Left hindlimb (tissue), 1 donor: ENCODE measurements at regions not wholly inside any gene's neighbourhood (a gene's known extent, or its start where the extent isn't known, plus 50 kb on each side); places are given as distances from the start of the nearest gene placed in this dataset.
"Not testable (repeated sequence)": the region's sequence is repeated elsewhere in the genome, so short reads cannot be mapped to it uniquely, and the experiment has no call there.

ENCODE experiments used
- DNase-seq: peaks from one replicate; pipeline ENCODE4 v3.0.0-alpha.2; 2018

DNA sequence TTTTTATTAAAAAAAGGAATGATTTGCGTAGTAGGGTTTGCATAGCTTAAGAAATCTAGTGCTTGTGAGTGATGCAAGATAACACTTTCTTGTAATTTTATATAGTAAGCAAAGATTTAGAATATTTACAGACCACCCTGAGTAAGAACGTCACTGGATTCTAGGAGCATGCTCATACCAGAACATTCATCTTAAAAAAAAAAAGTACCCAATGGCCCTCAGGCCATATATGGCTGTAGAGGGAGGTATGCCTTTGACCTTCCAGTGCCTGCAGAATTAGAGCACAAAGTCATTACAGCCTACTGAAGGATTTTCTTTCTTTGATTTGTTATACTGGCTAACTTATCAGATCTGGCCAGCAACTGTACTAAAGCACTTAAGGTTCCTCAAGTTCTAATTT lies 236.3 kb upstream of the GYPA start:
- DNase-seq: no peak

DNA sequence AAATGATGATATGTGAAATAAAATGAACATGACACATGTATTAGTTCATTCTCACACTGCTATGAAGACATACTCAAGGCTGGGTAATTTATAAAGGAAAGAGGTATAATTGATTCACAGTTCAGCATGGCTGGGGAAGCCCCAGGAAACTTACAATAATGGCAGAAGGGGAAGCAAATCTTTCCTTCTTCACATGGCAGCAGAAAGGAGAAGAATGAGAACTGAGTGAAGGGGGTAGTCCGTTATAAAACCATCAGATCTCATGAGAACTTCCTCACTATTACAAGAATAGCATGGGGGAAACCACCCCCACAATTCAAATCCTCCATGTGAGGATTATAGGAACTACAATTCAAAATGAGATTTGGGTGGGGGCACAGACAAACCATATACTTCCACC lies 243.9 kb upstream of the GYPA start:
- no peak for DNase-seq

DNA sequence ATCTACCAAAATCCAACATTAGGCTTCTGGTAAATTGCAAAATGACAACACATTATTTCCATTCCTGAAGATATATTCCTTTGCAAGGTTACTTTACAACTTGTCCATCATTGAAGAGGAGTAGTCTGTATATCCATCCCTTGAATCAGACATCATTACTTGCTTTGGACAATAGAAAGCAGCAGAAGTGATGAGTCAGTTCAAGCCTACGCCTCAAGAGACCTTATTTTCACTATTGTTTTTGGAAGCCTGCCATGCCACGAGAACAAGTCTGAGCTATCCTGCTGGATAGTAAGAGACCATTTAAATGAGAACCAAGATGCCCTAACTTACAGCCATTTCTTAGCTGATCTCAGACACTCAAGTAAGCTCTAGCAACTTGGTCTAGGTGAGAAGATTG lies 246.0 kb upstream of the HHIP start:
- no peak for DNase-seq

DNA sequence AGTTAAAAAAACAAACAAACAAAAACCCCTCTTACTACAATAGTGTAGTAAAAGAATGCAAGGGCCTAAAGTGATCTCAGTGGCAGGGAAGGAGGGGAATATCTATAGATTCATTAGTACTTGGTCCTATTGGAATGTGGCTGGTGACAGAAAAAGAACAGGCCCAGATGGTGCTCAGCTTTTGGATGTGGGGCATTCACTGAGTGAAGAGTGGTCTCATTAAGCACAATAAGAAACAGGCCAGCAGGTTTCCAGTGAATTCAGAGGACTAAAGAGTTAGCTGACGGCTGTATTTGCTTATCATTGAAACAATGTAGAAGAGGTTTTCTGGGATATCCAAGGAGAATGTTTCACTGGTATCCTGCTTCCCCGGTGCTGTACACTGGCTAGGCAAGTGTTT lies 243.8 kb upstream of the HHIP start:
- DNase-seq: no peak

DNA sequence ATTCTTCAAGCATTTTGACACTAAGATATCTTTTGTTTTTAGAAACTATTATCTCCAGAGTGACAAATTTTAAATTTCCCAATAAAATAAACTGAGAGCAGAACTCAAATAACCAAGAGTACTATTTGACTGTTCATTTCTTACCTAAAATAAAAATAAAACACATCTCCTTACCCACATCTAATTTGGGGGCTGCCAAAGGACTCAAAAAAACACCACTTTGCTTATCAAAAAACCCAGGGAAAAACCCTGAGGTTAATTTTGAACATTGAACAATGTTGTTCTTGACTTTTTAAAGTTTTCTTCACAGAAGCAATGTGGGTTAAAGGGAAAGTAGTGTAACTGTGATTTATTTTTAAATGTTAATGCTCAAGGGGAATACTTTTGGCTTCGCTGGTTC lies 243.0 kb upstream of the HHIP start:
- DNase-seq: no peak

DNA sequence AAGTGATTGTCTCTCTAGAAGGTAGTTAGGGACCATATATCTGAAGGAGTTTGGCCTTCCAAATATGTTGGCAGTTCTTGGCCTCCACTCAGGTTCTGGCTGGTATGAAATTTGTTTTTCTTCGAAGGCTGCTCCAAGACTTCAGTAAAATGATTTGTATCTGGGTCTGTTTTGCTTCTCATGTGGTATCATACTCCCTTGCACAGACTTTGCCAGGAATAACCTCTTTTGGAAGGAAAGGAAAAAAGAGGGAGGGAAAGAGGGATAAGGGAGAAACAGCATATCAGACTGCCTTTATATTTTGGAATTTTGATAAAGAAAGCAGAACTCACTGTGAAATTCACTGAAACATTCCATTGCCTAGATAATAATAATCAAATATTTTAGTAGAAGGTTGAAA lies 242.1 kb upstream of the HHIP start:
- no peak for DNase-seq

DNA sequence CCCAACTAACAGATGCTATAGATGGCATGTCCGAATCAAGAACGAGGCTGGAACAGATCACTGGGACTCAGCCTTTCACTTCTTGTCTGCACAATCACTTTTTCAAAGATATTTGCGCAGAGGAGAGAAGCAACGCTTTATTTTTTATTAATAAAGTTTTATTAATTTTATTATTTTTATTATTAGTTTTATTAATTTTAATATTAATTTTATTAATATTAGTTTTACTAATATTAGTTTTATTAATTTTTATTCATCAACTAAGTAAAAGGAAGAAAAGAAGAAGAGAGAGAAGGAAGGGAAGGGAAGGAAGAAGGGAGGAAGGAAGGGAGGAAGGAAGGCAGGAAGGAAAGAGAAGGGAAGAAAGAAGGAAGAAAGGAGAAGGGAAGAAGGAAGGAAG lies 236.4 kb upstream of the HHIP start:
- no peak for DNase-seq

DNA sequence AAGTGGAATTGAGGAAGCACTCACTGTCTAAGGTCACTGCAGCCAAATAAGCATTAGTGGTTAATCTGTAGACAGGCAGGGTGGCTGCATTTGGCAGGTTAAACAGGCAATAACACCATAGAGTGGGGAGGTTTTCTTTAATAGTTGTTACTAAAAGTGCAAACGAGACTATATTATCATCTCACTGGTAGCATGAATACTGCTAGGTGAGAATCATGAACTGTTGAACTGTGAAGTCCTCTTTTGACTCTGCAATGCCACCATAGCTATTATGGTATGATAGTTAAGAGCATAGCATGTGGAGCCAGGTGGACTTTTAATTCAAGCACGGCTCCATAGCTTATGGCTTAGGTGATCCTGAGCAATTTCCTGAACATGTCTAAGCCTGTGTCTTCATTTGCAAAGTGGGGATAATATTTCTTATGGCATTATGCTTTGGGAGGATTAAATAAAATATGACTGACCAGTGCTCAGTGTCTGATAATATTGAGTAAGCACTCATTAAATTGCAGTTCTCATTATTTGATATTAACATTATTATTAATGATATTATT lies 235.6 kb upstream of the HHIP start:
- DNase-seq: no peak

DNA sequence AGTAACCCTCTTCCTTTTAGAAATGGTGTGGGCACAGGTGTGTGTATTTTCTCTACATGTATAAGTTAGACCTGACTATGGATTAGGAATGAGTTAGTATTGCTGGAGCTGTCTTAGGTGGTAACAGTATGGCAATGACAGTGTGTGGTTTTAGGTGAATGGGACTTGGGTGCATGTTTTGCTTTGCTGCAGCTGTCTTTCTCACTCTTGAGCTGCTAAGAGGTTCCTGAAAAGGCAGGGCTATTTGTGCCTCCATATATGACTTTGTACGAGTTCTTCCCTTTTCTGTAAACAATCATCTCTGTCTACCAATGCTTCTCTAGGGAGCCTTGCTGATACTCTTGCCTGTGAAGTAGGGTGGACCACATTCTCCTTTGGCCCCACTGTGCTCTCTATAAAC lies 234.8 kb upstream of the HHIP start:
- DNase-seq: no peak

DNA sequence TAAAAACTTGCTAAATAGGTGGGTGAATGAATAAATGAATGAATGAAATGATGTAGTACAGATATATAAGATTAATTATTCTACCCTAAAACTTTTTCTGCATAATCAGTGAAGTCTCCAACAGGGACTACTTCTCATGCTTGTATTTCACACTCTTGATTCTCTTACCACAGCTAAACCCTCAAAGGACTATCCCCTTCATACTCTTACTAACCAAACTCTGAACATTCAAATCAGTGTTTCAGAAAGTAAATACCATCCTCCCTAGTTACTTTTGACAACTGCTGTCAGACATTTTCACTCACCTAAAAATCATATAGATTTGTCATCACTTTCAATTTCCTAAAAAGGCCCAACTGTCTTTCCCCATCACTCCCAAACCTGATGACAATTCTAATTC lies 234.3 kb upstream of the HHIP start:
- DNase-seq: no peak

DNA sequence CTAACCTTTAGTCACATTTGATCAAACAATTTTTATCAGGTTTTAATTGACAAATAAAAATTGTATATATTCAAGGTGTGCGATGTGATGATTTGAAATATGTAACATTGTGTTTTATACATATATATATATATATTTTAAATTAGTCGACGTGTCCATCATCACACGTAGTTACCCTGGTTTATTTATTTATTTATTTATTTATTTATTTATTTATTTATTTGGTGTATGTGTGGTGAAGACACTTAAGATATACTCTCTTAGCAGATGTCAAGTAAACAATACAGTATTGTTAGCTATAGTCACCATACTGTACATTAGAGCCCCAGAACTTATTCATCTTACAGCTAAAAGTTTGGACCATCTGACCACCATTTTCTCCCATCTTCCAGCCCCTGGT lies 224.9 kb upstream of the HHIP start:
- no peak for DNase-seq

DNA sequence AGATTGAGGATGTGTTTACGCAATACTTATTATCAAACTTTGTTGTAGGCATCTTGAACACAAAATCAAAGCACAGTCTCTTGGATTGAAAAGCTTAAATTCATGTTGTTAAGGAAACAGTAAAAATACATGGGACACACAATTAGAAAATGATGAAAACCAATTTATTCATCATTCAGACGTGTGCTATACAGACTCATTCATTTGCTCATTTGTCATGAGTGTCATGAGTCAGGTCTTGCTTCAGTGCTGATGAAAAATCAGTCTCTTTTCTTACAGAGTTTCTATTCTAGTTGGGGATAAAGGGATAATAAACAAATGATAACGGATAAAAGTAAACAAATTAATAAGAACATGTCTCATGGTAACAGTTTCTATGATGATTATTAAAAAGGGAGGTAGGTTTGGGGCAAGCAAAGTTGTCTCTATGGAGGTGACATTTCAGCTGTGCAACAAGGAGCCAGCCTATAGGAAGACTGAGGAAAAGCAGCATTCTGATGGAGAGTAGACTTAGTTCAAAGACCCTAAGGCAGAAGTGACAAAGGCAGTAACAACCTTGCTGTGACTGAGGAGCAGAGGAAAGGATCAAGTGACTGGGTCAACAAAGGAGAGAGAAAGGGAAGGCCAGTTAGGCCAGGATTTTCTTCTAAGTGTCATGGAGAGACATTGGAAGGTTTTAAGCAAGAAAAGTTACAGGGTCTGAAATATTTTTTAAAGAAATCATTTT lies 224.0 kb upstream of the HHIP start:
- no peak for DNase-seq

DNA sequence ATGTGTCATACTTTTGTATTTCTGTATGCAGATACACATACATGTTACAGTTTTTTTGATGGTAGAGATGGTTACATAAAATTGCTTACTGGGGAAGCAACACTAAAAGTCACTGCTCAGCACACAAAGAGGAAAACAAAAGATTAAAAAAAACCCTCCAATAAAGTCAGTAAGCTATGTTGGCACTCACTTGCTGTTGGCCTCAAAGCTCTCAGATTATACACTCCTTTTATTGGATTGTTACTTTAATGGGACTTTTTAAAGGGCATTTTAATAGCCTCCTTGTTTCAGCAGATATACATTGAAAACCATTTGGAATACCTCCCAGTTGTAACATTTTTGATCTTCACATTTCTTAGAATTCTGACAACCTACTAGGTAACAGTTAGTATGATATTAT lies 222.0 kb upstream of the HHIP start:
- no peak for DNase-seq

DNA sequence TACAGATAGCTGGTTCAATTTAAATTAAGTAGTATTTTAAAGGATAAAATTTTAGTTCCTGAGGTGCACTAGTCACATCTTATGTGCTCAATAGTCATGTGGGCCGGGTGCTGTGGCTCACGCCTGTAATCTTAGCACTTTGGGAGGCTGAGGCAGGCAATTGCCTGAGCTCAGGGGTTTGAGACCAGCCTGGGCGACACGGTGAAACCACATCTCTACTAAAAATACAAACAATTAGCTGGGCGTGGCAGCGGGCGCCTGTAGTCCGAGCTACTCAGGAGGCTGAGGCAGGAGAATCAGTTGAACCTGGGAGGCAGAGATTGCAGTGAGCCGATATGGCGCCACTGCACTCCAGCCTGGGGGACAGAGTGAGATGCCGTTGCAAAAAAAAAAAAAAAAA lies 219.9 kb upstream of the HHIP start:
- not testable (repeated sequence) for DNase-seq

DNA sequence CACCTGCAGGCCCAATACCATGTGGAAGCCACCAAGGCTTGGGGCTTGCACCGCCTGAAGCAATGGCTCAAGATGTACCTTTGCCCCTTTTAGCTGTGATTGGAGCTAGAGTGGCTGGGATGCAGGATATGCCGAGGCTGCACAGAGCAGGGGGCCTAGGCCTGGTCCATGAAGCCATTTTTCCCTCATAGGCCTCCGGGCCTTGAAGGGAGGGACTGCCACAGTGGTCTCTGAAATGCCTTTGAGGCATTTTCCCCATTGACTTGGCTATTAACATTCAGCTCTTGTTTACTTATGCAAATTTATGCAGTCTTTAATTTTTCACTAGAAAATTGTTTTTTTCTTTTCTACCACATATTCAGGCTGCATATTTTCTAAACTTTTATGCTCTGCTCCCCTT lies 203.2 kb upstream of the HHIP start:
- no peak for DNase-seq

DNA sequence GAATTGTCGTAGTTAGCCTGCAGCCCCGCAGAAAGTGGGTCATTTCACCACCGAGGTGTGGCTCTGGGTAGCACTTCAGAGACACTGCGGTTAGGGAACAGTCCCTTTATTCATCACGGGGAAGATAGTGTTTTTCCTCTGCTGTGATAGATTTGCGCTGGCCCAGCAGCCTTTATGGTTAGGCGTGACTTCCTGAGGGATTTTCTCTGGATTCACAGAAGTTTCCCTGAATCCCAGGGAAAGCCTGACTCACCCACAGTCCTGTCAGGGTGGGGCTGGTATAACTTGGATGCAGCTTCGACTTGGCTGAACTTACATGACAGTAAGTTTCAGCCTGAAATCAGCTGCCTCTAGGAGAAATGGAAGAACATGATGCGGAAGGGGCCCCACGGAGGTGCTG lies 196.3 kb upstream of the HHIP start:
- DNase-seq: peak; percentile 50

DNA sequence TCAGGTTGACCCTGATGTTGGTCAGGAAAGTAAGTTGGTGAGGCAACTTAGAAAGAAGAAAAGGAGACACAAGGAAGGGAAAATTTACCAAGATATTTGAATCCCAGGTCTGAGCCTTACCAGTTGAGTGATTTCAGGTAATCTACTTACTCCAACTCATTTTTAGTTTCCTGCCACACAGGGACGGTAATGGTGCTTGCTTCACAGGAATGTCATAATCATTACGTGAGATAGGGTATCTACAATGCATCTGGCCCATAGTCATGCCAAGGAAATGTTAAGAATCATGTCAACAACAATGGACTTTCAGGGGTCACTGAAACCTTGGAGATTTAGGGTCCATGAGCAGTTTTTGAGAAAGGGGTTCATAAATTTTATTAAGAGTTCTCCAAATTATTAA lies 195.4 kb upstream of the HHIP start:
- no peak for DNase-seq

DNA sequence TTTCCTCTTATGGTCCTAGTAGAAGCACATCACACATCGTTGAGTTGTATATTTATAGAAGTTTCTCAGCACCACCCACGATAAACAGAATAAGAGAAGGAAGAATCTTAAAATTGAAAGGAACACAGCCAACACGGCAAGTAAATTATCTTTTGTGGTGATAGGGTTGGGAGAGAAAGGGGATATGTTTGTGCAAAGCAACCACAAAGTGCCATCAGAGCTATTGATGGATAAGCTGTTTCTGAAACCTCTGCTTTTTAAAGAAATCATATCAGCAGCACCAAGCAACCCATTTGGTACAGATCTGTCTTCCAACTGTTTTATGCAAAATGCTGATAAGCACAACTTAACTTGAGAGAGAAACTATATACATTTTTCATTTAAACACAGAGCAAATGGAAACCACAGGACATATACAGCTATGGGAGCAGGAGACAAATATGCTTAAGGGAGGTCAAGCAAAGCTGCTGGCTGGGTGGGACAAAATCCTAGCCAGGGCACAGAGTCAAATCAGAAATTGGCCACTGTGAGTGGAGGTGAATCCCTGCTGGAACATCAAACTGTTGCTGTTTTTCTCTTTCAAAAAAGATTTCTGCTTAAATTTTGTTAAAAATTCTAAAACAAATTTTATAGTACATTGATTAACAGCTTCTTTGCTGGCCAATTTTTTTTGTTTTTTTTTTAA lies 194.0 kb upstream of the HHIP start:
- no peak for DNase-seq

DNA sequence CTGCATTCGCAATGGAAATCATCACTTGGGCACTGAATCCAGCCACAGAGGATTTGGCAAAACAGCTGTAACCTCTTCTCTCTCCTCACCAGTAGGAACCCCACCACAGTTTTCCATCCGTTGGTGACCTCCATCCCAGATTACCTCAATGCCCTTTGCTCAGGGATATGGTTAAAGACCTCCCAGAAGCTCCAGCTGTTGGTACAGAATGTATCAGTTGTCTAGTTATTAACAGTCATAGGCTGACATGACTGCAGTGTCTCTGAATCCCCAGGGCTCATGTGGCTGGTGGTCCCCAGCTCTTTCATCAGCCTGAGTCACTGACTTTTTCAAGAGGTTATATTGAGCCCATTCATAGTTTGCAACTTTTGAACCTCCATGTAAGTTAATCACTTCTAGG lies 189.8 kb upstream of the HHIP start:
- no peak for DNase-seq

DNA sequence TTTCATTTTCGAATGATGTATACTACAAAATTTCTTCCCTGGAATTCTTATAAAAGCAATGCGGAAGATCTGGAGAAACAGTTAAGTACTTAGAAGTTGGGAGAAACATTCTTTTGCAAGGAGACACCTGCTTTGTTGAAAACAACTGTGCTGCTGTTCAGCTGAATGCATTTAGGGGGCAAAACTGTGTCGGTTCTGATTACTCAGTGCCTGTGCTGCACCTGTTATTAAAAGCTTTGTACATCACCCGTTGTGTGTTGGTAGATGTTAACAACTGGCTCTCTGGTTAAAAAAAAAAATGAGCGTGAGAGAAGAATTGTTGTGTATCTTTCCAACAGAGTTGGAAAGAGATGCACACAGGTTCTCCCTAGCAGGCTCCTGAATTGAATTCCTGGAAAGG lies 184.1 kb upstream of the HHIP start:
- no peak for DNase-seq

DNA sequence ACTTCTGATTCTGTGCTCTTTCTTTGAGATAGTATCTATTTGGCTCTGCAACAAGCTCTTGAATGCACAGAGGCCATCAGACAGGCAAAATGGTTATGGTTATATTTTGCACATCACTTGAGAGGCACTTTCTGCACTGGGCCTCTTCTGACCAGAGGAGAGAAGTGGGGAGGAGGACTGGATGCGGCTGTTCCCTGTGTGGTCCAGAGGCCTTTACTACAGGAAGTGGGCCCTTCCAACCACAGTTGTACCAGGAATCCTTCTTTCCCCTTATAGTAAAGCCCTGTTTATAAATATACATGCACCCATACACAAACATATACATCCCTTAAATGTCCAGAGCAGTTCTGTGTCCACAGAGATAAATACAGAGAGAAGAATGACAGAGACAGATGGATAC lies 182.7 kb upstream of the HHIP start:
- no peak for DNase-seq

DNA sequence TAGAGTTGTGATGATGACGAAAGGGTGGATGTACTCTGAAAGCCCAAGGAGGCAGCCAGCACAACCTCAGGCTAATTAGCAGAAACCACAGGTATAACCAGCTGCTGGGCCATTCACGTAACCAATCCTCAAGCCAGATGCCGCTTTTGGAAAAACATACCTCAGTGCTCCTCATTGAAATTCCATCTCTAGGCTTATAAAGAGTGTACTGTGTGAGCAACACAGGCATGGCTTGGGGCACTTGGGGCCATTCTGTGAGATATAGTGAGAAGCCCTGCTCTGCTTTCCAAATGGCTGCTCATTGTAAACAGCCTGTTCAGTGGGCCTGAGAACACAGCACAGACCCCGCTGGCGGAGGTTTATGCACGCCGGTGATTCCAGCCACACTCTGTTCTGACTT lies 182.1 kb upstream of the HHIP start:
- peak; percentile 31 for DNase-seq

DNA sequence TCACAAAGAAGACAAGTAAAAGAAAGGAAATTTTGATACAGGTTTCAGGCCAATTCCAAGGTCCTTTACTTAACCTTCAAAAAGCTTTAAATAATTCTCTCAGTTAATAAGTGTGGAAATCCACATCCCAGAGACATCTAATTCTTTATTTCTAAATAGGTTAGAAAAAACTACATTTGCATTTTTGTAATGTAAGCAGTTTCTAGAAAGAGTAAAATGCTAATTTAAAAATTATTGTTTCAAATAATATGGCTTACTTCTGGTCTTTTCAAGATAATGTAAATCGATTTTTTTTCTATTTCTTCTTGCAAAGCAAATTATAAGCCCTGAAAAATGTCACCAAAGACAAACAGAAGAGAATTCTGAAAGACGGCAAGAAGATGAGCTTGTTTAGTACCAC lies 180.4 kb upstream of the HHIP start:
- DNase-seq: no peak

DNA sequence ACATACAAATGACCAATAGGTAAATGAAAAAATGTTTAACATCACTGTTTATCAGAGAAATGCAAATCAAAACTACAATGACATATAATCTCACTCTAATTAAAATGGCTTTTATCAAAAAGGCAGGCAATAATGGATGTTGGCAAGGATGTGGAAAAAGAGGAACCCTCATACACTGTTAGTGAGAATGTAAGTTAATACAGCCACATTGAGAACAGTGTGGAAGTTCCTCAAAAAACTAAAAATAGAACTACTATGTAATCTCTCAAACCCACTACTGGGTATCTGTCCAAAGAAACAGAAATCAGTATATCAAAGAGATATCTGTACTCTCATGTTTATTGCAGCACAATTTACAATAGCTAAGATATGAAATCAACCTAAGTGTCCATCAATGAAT lies 165.9 kb upstream of the HHIP start:
- no peak for DNase-seq

DNA sequence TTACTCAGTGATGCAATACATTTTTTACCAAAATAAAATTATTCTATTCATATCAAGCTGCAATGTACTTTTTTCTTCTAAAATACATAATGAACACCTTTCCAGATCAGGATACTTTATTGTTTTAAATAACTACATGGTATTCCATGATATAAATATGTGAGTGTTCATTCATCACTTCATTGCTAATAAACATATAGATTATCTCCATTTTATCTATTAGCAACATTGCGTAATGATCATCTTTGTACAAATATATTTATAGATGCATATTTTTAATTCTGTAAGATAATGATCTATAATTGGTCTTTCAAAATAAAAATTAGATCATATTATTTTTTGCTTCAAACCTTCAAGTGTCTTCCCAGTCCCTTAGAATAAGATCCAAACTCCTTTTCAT lies 156.1 kb upstream of the HHIP start:
- no peak for DNase-seq
